Caco-2 (cell line): ENCODE measurements at regions not wholly inside any gene's neighbourhood (a gene's known extent, or its start where the extent isn't known, plus 50 kb on each side); places are given as distances from the start of the nearest gene placed in this dataset.

Experiments used
- BruUV-seq: library from RNA; stranded (reverse); fragments of 400-500 nt; replicated peaks from 2 replicates; lab custom pipeline; 2021; lab: Mats Ljungman, UMichigan
- CTCF ChIA-PET: fragments of 300-600 bp; sonication (Branson Sonifier 250); formaldehyde crosslinking; loops from one replicate; lab custom pipeline; 2022; ENCODE audit warnings: antibody characterized with exemption; lab: Charles Lee
- POLR2A ChIA-PET: fragments of 300-600 bp; sonication (Branson Sonifier 250); formaldehyde crosslinking; loops from one replicate; lab custom pipeline; 2022; ENCODE audit warnings: antibody characterized with exemption; lab: Charles Lee
- DNase-seq, 2 experiments: peaks; one replicate each; pipeline versions ENCODE4 v3.0.0 to v3.0.0-alpha.2; 2020 to 2022
- H3K27me3 ChIP-seq: replicated peaks from 2 replicates; pipeline ENCODE4 v1.6.0; 2011; ENCODE audit warnings: low read length; ENCODE audit not compliant: control insufficient read depth, insufficient read depth
- H3K36me3 ChIP-seq: 2 replicates; pipeline ENCODE4 v1.5.1; 2011; ENCODE audit warnings: low read length; ENCODE audit not compliant: control insufficient read depth, insufficient read depth
- H3K4me1 ChIP-seq: fragments of 250-450 bp; sonication (Bioruptor Pico); 2 replicates; pipeline ENCODE4 v1.5.1; 2020; ENCODE audit warnings: mild to moderate bottlenecking
- H3K4me3 ChIP-seq: 2 replicates; pipeline ENCODE4 v1.5.1; 2011; ENCODE audit warnings: low read depth, mild to moderate bottlenecking, control low read depth, low read length
- H3K9me3 ChIP-seq: fragments of 250-450 bp; sonication (Bioruptor Pico); 2 replicates; pipeline ENCODE4 v1.5.1; 2020; ENCODE audit warnings: mild to moderate bottlenecking, moderate library complexity
- H3K27ac Mint-ChIP-seq: one replicate; pipeline ENCODE4 v1.8.0; 2022; ENCODE audit warnings: mixed read lengths; ENCODE audit not compliant: unreplicated experiment
- H3K27me3 Mint-ChIP-seq: one replicate; pipeline ENCODE4 v1.8.0; 2022; ENCODE audit warnings: mixed read lengths; ENCODE audit not compliant: insufficient read depth, unreplicated experiment
- H3K36me3 Mint-ChIP-seq: one replicate; pipeline ENCODE4 v1.8.0; 2022; ENCODE audit warnings: mild to moderate bottlenecking, mixed read lengths; ENCODE audit not compliant: insufficient read depth, unreplicated experiment
- H3K4me1 Mint-ChIP-seq: one replicate; pipeline ENCODE4 v1.8.0; 2022; ENCODE audit warnings: low read depth, mixed read lengths; ENCODE audit not compliant: unreplicated experiment
- H3K4me3 Mint-ChIP-seq: one replicate; pipeline ENCODE4 v1.8.0; 2022; ENCODE audit warnings: mild to moderate bottlenecking, moderate library complexity, mixed read lengths; ENCODE audit not compliant: unreplicated experiment
- H3K9me3 Mint-ChIP-seq: one replicate; pipeline ENCODE4 v1.8.0; 2022; ENCODE audit warnings: mixed read lengths; ENCODE audit not compliant: unreplicated experiment
- intact Hi-C: fragments of 100-400 bp; cut with micrococcal nuclease; formaldehyde crosslinking; loops from one replicate; pipeline ENCODE4 v1.10.0; 2022; ENCODE audit not compliant: unreplicated experiment
- TF ChIP-seq, protein P1 (sequence below), 2 experiments: fragments of 200-600 bp in 1 of 2; IDR thresholded peaks; 1 replicate in 1 of 2; 2 replicates in 1 of 2; pipeline versions ENCODE4 v1.5.1 to v1.8.0; 2011 to 2022; ENCODE audit warnings: antibody characterized with exemption in 1 of 2, control low read depth in 1 of 2, inconsistent platforms in 1 of 2, low read depth in 1 of 2, low read length in 1 of 2, mild to moderate bottlenecking in 1 of 2, moderate library complexity in 1 of 2; ENCODE audit not compliant: insufficient read depth in 1 of 2, severe bottlenecking in 1 of 2, unreplicated experiment in 1 of 2

DNA sequence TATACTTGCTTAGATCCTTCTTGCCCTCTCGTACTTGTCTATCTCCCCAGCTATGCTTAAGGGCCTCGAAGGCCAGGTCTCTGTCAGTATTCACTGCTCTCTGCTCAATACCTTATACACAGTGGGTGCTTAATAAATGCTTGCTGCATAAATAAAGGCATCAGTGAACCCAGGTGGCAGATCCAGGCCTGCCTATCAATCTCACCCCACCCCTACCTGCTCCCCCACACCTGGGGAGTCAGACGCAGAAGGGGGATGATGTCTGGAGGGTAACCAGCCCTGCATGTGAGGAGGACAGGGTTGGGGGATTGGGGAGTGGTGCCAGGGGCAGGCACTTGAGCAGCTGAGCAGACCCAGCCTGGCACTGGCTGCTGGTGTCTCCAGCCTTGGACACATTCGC is 430.6 kb downstream of the MN1 start:
- H3K36me3 ChIP-seq = no peaks in the 10 kb centered on the region
- POLR2A ChIA-PET = no interaction called here
- intact Hi-C loops = no loop called here
- CTCF ChIA-PET = no interaction called here
- BruUV-seq = no TSS peak
- Mint-ChIP-seq H3K4me1 (no peaks in the 10 kb centered on the region), H3K27me3 (peaks cover 19% of the 10 kb centered on the region), H3K36me3 (no peaks in the 10 kb centered on the region), H3K27ac (no peak overlapping the region), H3K9me3 (no peaks in the 10 kb centered on the region), H3K4me3 (no peak overlapping the region)
- TF ChIP-seq, protein P1, sequence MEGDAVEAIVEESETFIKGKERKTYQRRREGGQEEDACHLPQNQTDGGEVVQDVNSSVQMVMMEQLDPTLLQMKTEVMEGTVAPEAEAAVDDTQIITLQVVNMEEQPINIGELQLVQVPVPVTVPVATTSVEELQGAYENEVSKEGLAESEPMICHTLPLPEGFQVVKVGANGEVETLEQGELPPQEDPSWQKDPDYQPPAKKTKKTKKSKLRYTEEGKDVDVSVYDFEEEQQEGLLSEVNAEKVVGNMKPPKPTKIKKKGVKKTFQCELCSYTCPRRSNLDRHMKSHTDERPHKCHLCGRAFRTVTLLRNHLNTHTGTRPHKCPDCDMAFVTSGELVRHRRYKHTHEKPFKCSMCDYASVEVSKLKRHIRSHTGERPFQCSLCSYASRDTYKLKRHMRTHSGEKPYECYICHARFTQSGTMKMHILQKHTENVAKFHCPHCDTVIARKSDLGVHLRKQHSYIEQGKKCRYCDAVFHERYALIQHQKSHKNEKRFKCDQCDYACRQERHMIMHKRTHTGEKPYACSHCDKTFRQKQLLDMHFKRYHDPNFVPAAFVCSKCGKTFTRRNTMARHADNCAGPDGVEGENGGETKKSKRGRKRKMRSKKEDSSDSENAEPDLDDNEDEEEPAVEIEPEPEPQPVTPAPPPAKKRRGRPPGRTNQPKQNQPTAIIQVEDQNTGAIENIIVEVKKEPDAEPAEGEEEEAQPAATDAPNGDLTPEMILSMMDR (IDR thresholded peaks at IDR 0.05; ENCODE audit: insufficient read depth in 1 of 2, low read depth in 1 of 2, low read length in 1 of 2, severe bottlenecking in 1 of 2, unreplicated experiment in 1 of 2) = no peak
- DNase-seq = no peak
- no peaks in the 10 kb centered on the region for H3K27me3 ChIP-seq
- H3K4me3 ChIP-seq = no peak overlapping the region
- no peaks in the 10 kb centered on the region for H3K9me3 ChIP-seq
- H3K4me1 ChIP-seq = no peaks in the 10 kb centered on the region

DNA sequence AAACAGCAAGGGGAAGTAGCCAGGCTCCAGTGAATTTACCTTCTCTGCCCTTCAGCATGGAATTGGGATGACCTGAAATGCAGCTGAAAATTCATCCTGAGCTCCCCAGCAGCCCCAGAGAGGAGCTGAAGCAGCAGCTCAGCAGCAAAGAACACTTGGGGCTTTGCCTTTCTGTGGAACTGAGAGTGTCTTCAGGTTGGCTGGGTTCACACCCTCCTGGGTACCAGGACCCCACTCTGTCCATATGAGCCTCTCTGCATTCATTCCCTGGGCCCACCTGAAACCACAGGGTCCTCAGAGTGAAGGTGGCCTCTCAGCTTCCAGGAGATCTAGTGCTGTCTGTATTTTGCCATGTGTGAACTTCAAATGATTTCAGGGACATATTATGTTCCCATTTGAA is 429.2 kb downstream of the MN1 start:
- DNase-seq = no peak
- BruUV-seq = no TSS peak
- TF ChIP-seq, protein P1 (IDR thresholded peaks at IDR 0.05; ENCODE audit: insufficient read depth in 1 of 2, low read depth in 1 of 2, low read length in 1 of 2, severe bottlenecking in 1 of 2, unreplicated experiment in 1 of 2) = no peak
- H3K27ac Mint-ChIP-seq = no peak overlapping the region
- Histone ChIP-seq H3K4me3 (no peak overlapping the region), H3K36me3 (no peaks in the 10 kb centered on the region), H3K27me3 (no peaks in the 10 kb centered on the region), H3K4me1 (no peaks in the 10 kb centered on the region), H3K9me3 (no peaks in the 10 kb centered on the region)
- peaks cover 16% of the 10 kb centered on the region for H3K27me3 Mint-ChIP-seq
- H3K36me3 Mint-ChIP-seq = no peaks in the 10 kb centered on the region
- H3K9me3 Mint-ChIP-seq = no peaks in the 10 kb centered on the region
- intact Hi-C loops = no loop called here
- CTCF ChIA-PET = no interaction called here
- POLR2A ChIA-PET = no interaction called here
- H3K4me3 Mint-ChIP-seq = no peak overlapping the region
- no peaks in the 10 kb centered on the region for H3K4me1 Mint-ChIP-seq

DNA sequence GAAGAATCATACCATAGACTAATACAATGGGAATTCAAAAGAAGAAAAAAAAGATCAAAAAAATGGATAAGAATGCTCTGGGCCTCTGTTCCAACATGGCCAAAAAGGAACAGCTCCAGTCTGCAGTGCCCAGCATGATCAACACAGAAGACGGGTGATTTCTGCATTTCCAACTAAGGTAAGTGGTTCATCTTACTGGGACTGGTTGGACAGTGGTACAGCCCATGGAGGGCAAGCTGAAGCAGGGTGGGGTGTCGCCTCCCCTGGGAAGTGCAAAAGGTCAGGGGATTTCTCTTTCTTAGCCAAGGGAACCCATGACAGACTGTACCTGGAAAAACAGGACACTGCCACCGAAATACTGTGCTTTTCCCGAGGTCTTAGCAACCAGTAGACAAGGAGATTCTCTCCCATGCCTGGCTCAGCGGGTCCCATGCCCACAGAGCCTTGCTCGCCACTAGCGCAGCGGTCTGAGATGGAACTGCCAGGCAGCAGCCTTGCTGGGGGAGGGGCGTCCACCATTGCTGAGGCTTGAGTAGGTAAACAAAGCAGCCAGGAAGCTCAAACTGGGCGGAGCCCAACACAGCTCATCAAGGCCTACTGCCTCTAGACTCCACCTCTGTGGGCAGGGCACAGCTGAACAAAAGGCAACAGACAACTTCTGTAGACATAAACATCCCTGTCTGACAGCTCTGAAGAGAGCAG is 428.4 kb downstream of the MN1 start:
- BruUV-seq = no TSS peak
- ChIA-PET POLR2A (no interaction called here), CTCF (interaction anchor here (0.6 kb wide), 1 partner anchor 617 kb away, joined by 3 read pairs; no protein-coding TSS in a partner anchor)
- Mint-ChIP-seq H3K27ac (no peak overlapping the region), H3K36me3 (no peaks in the 10 kb centered on the region), H3K27me3 (peaks cover 12% of the 10 kb centered on the region), H3K4me3 (no peak overlapping the region), H3K9me3 (no peaks in the 10 kb centered on the region), H3K4me1 (no peaks in the 10 kb centered on the region)
- Histone ChIP-seq H3K36me3 (no peaks in the 10 kb centered on the region), H3K9me3 (no peaks in the 10 kb centered on the region), H3K4me3 (no peak overlapping the region), H3K4me1 (no peaks in the 10 kb centered on the region), H3K27me3 (no peaks in the 10 kb centered on the region; the same call in 1 of the 2 replicates)
- peak; percentile 52 to 73 for DNase-seq
- TF ChIP-seq, protein P1 (IDR thresholded peaks at IDR 0.05; ENCODE audit: insufficient read depth in 1 of 2, low read depth in 1 of 2, low read length in 1 of 2, severe bottlenecking in 1 of 2, unreplicated experiment in 1 of 2) = no peak
- intact Hi-C loops = no loop called here
